Testis (tissue), 2 donors: ENCODE measurements at regions not wholly inside any gene's neighbourhood (a gene's known extent, or its start where the extent isn't known, plus 50 kb on each side); places are given as distances from the start of the nearest gene placed in this dataset.

Experiments
- DNase-seq: peaks from one replicate; pipeline ENCODE4 v3.0.0-alpha.2; 2019
- H3K27ac ChIP-seq, 2 donors: fragments of 200-600 bp; sonication (generic); one replicate each; pipeline ENCODE4 v1.5.1; 2019
- H3K27me3 ChIP-seq: fragments of 200-600 bp; sonication (generic); one replicate; pipeline ENCODE4 v1.5.1; 2019
- H3K36me3 ChIP-seq: fragments of 200-600 bp; sonication (generic); one replicate; pipeline ENCODE4 v1.5.1; 2017; ENCODE audit warnings: low read depth; ENCODE audit errors: missing control alignments
- H3K4me1 ChIP-seq: fragments of 200-600 bp; sonication (generic); one replicate; pipeline ENCODE4 v1.5.1; 2019
- H3K4me3 ChIP-seq, 2 donors: fragments of 200-600 bp; sonication (generic); one replicate each; pipeline ENCODE4 v1.5.1; 2017 to 2019
- H3K9me3 ChIP-seq: fragments of 200-600 bp; sonication (generic); one replicate; pipeline ENCODE4 v1.5.1; 2017
- POLR2A ChIP-seq: fragments of 450-650 bp; IDR thresholded peaks from one replicate; pipeline ENCODE4 v1.6.1; 2017; ENCODE audit warnings: antibody characterized with exemption, mild to moderate bottlenecking, moderate library complexity
- WGBS, 2 donors: methylation state at CpG; one replicate each; pipeline ENCODE4 v1.1.5; 2018; 5-methylcytosine and 5-hydroxymethylcytosine counted together
- intact Hi-C: fragments of 100-400 bp; cut with DNase I; formaldehyde crosslinking; loops from one replicate; pipeline ENCODE4 v1.15.1; 2023; ENCODE audit warnings: low total_unique reads
- TF ChIP-seq, protein P1 (sequence below), 3 experiments: fragments of 450-650 bp in 2 of 3; fragments of 200-600 bp in 1 of 3; sonication (generic) in 1 of 3; IDR thresholded peaks; one replicate each; pipeline ENCODE4 v1.5.1; 2016 to 2019; ENCODE audit warnings: antibody characterized with exemption in 3 of 3, mild to moderate bottlenecking in 2 of 3, moderate library complexity in 1 of 3

DNA sequence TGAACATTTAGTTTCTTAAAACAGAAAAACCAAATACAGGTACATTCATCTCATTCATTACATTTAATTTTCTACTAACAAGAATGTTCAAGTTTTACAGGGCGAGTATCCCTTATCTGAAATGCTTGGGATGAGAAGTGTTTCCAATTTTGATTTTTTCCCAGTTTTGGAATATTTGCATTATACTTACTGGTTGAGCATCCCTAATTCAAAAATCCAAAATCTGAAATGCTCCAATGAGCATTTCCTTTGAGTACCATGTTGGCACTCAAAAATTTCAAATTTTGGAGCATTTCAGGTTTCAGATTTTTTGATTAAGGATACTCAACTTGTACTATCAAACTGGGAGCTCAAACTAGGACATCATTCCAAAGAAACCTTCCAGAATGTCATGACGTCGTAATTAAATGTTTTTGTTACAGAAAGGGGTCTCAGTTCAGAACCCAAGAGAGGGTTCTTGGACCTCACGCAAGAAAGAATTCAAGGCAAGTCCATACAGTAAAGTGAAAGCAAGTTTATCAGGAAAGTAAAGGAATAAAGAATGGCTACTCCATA lies 90.8 kb upstream of the PIK3CG start:
- WGBS, 2 donors: 78 to 81% methylated on average over 4 of the region's 4 CpGs
- no peaks in the 10 kb centered on the region for H3K36me3 ChIP-seq
- TF ChIP-seq, protein P1, sequence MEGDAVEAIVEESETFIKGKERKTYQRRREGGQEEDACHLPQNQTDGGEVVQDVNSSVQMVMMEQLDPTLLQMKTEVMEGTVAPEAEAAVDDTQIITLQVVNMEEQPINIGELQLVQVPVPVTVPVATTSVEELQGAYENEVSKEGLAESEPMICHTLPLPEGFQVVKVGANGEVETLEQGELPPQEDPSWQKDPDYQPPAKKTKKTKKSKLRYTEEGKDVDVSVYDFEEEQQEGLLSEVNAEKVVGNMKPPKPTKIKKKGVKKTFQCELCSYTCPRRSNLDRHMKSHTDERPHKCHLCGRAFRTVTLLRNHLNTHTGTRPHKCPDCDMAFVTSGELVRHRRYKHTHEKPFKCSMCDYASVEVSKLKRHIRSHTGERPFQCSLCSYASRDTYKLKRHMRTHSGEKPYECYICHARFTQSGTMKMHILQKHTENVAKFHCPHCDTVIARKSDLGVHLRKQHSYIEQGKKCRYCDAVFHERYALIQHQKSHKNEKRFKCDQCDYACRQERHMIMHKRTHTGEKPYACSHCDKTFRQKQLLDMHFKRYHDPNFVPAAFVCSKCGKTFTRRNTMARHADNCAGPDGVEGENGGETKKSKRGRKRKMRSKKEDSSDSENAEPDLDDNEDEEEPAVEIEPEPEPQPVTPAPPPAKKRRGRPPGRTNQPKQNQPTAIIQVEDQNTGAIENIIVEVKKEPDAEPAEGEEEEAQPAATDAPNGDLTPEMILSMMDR (IDR thresholded peaks at IDR 0.05): no peak
- TF ChIP-seq POLR2A: no peak
- H3K27ac ChIP-seq: no peak overlapping the region
- intact Hi-C loops: no loop called here
- H3K9me3 ChIP-seq: no peaks in the 10 kb centered on the region
- no peak overlapping the region for H3K4me3 ChIP-seq
- H3K4me1 ChIP-seq: no peaks in the 10 kb centered on the region
- H3K27me3 ChIP-seq: no peaks in the 10 kb centered on the region
- no peak for DNase-seq

DNA sequence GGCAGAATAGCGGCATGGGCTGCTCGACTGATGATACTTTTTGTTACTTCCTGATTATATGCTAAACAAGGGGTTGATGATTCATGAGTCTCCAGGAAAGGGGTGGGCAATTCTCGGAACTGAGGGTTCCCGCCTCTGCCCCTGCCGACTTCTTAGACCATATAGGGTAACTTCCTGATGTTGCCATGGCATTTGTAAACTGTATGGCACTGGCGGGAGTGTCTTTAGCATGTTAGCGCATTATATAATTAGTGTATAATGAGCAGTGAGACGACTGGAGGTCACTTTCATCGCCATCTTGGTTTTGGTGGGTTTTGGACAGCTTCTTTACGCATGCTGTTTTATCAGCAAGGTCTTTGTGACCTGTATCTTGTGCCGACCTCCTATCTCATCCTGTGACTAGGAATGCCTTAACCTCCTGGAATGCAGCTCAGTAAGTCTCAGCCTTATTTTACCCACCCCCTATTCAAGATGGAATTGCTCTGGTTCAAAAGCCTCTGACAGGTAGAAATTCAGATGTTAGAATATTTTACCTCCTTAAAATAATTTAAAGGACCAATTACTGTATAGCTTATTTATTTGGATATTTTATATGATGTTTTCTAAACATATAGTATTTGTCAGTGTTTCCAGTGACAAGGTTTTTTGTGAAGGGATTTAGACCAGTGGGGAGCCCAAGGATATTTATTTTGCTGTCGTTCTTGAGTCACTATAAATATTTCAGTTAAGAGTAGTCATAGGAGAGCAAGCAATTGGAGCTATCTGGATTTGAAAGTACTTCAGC lies 90.1 kb upstream of the PIK3CG start:
- 63 to 71% methylated on average over 12 of the region's 12 CpGs for WGBS, 2 donors
- no peaks in the 10 kb centered on the region for H3K4me1 ChIP-seq
- no peak overlapping the region for H3K27ac ChIP-seq
- H3K36me3 ChIP-seq: no peaks in the 10 kb centered on the region
- TF ChIP-seq POLR2A: no peak
- TF ChIP-seq, protein P1 (IDR thresholded peaks at IDR 0.05): no peak
- no peaks in the 10 kb centered on the region for H3K9me3 ChIP-seq
- intact Hi-C loops: no loop called here
- H3K27me3 ChIP-seq: no peaks in the 10 kb centered on the region
- DNase-seq: no peak
- no peak overlapping the region for H3K4me3 ChIP-seq

DNA sequence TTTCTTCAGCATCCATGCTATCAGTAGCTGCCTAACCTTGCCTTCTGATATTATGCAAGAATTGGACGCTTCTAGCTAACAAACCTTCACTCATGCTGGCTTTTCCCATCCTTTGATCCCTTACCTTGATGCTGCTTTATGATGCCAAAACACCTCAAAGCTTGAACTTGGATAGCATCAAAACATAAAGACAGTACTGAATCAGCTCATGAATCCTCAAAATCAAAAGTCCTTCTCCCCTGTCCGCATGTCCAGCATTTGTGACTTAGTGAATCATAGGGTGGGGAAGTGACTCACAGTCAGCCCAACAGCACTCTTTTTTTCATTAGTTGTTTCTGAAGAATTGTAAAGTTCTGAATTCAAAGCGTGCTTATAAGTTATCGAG lies 89.5 kb upstream of the PIK3CG start:
- no peak for TF ChIP-seq POLR2A
- TF ChIP-seq, protein P1 (IDR thresholded peaks at IDR 0.05): no peak
- no peaks in the 10 kb centered on the region for H3K36me3 ChIP-seq
- no peaks in the 10 kb centered on the region for H3K9me3 ChIP-seq
- H3K27me3 ChIP-seq: no peaks in the 10 kb centered on the region
- WGBS, 2 donors: 81 to 84% methylated on average over 4 of the region's 4 CpGs
- intact Hi-C loops: no loop called here
- no peaks in the 10 kb centered on the region for H3K4me1 ChIP-seq
- DNase-seq: no peak
- no peak overlapping the region for H3K27ac ChIP-seq
- H3K4me3 ChIP-seq: no peak overlapping the region

DNA sequence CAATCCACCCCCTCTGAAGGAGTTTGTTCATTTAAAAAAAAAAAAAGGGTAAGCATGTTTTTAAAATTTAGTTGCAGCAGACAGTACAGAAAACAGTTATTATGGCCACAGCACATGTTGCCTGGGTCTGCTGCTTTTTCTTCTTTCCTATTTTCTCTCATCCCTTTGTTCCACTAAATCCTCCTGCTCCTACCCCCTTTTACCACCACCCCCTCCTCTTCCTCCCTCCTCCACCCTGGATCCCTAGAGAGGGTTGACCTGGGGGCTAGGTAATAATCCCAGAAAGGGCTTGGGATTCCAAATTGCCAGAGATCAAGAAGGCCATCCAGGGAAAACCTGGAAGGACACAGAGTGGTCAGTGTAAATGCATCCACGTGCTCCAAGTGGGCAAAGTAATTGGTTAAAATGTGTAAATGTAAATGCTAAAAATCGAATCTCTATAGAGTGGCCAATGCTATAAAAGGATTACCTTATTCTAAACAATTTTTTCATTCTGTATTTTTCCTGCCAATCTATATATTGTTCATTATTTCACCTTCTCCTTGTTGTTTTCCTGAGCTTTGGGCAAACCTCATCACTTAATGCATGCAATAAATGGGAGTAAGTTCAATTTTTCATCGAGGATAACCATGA lies 89.0 kb upstream of the PIK3CG start:
- intact Hi-C loops: no loop called here
- H3K9me3 ChIP-seq: no peaks in the 10 kb centered on the region
- no peak overlapping the region for H3K4me3 ChIP-seq
- TF ChIP-seq, protein P1 (IDR thresholded peaks at IDR 0.05): no peak
- no peak for TF ChIP-seq POLR2A
- DNase-seq: no peak
- H3K27me3 ChIP-seq: no peaks in the 10 kb centered on the region
- no peaks in the 10 kb centered on the region for H3K36me3 ChIP-seq
- no peak overlapping the region for H3K27ac ChIP-seq
- 87 to 88% methylated on average over 3 of the region's 3 CpGs for WGBS, 2 donors
- H3K4me1 ChIP-seq: no peaks in the 10 kb centered on the region
